Spleen (tissue), 7 donors: ENCODE measurements at regions not wholly inside any gene's neighbourhood (a gene's known extent, or its start where the extent isn't known, plus 50 kb on each side); places are given as distances from the start of the nearest gene placed in this dataset.

ENCODE experiments used
- CTCF ChIP-seq, 11 experiments: fragments of 200-600 bp in 7 of 11; fragments of 450-650 bp in 4 of 11; sonication (generic) in 4 of 11; IDR thresholded peaks in 8 of 11; conservative IDR thresholded peaks in 3 of 11; 1 replicate in 7 of 11; 2 replicates in 4 of 11; pipeline versions ENCODE4 v1.4.0 to v1.8.0; 2016 to 2021; ENCODE audit warnings: antibody characterized with exemption in 11 of 11, inconsistent platforms in 4 of 11, mild to moderate bottlenecking in 1 of 11
- POLR2A ChIP-seq, 3 donors: fragments of 450-650 bp; IDR thresholded peaks; one replicate each; pipeline ENCODE4 v1.5.1; 2017; ENCODE audit warnings: antibody characterized with exemption in 3 of 3, mild to moderate bottlenecking in 1 of 3
- POLR2AphosphoS5 ChIP-seq, 3 donors: sonication (generic); formaldehyde crosslinking; IDR thresholded peaks; one replicate each; pipeline ENCODE4 v1.5.1; 2017; ENCODE audit warnings: antibody characterized with exemption in 3 of 3
- donor health status: DM: no; HTN: no; CAD: no; lungs with moderate emphysema.
- donor health status: DM: no; HTN: no; CAD: no.
- donor health status: DM: no; HTN: no; CAD: no.

DNA sequence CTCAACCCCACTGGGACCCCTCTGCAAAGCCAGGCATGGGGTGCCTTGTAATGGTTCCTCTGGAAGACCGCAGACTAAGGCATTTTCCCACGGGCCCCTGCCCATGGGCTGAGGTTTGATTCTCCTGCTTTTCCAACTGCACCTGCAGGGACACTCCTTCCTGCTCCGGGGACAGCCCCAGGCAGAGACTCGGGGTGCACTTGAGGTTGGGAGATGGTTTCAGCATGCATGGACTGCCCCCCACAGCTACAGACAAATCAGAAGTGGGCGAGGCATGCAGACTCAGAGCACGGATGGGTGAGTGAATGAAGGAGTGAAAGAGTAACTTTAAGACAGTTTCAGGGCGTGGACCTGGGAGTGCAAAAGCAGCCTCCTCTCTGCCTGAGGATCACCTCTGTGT, 87.9 kb upstream of the RPL38 start:
- TF ChIP-seq CTCF (IDR thresholded peaks at IDR 0.05 in 8 of 11, conservative IDR thresholded peaks at IDR 0.05 in 3 of 11) (no peak), POLR2AphosphoS5 (IDR thresholded peaks at IDR 0.05) (no peak), POLR2A (IDR thresholded peaks at IDR 0.05) (no peak)
